GM10248 (cell line): ENCODE measurements at regions not wholly inside any gene's neighbourhood (a gene's known extent, or its start where the extent isn't known, plus 50 kb on each side); places are given as distances from the start of the nearest gene placed in this dataset.

ENCODE experiments used
- CTCF ChIA-PET: fragments of 300-600 bp; sonication (Branson Sonifier 250); formaldehyde crosslinking; extraction: SDS; loops from one replicate; lab custom pipeline; 2021; ENCODE audit warnings: antibody characterized with exemption; lab: Yijun Ruan, JAX
- POLR2A ChIA-PET: fragments of 350-650 bp; sonication (Branson Sonifier 250); formaldehyde crosslinking; extraction: SDS; loops from one replicate; lab custom pipeline; 2020; ENCODE audit warnings: antibody characterized with exemption; lab: Yijun Ruan, JAX
- DNase-seq: peaks from one replicate; pipeline ENCODE4 v3.0.0; 2012; ENCODE audit errors: extremely low spot score
- CTCF ChIP-seq: IDR thresholded peaks from 2 replicates; pipeline ENCODE4 v1.5.1; 2012; ENCODE audit warnings: mild to moderate bottlenecking, low read depth; ENCODE audit errors: extremely low read depth, missing control alignments, control extremely low read depth

DNA sequence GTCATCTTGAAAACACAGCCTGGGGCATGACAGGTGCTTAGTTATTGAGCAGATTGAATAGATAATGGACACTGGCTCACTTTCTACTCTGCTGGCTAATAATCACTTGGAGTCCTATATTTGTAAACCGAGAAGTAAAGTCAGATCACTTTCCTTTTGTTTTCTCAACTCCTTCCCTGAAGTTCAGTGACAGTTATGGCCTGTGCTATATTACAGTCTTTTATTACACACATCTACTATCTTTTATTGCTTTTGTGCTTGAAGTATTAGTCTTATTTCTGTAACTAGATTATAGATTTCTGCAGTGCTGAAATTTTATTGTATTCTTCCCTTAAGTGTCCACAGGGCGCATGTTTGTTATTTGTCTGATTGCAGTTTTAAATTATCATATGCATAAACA lies 136.4 kb upstream of the TAC1 start:
- no peak for TF ChIP-seq CTCF
- ChIA-PET CTCF (no interaction called here), POLR2A (no interaction called here)
- DNase-seq: no peak

DNA sequence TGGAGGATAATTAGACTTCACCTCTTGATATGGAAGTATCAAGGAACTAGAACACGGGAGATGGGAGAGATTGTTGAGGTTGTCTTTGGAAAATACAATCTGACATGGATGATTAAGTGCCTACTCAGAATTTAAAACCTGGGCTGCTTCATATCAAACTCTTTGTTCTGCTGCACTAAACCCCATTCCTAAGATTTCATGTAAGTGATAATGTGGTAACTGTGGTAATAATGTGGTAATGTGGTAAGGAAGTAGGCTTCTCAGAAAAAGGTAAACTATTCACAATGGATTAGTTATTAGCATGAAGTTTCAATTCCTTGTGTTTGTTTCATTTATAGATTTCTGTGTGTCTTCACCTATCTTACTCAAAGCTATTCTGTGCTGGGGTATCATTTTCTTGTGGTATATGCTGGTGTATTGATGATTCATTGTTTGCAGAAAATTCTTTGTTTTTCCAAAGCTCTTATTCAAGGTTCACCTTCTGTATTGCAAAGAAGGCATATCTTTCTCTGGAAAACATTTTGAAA lies 129.9 kb upstream of the TAC1 start:
- ChIA-PET CTCF (no interaction called here), POLR2A (no interaction called here)
- no peak for TF ChIP-seq CTCF
- DNase-seq: no peak

- ChIA-PET CTCF (no interaction called here), POLR2A (no interaction called here)
- TF ChIP-seq CTCF: no peak
- DNase-seq: no peak
Measured at GRCh38 chr7:97620495-97620894, 111.4 kb upstream of the TAC1 start.

DNA sequence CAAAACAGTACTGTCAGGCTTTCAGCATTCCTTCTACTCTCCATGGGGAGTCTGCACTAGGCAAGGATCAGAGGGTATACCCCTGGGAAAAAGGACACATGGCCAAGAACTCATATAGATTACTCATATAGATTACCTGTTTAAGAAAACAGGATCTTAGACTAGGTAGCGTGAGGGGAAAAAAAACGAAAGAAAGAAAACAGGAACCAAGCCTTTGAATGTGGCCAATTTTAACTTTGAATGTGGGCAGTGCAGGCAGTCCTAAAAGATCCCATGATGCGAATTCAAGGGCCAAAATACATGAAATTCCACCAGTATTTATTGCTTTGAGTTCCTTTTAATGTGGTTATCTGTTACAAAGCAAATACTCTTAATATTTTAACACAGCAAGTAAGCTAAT lies 108.6 kb upstream of the TAC1 start:
- CTCF ChIA-PET: no interaction called here
- TF ChIP-seq CTCF: no peak
- peak; percentile 22 for DNase-seq
- POLR2A ChIA-PET: no interaction called here

DNA sequence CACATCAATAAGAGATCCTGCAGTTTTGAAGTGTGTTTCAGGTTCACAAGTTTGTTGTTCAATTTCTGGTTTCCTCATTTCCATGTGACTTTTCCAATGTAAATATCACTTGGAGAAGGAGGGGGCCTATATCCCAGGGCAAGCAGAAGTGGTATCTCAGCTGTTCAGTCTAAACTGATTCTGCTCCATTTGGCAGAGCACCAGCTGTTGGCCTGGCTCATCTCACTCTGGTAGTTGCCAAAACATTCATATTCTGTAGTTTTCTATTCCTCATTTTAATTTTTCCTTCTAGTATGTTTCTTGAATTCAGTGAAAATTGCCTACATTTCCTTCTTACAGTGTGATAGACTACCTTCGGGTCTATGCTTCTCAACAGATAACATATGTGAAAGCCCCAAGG lies 101.8 kb upstream of the TAC1 start:
- no peak for DNase-seq

GRCh38 chr7:97635622-97636021 lies 96.3 kb upstream of the TAC1 start:
- POLR2A ChIA-PET: no interaction called here
- TF ChIP-seq CTCF: no peak
- no peak for DNase-seq
- CTCF ChIA-PET: interaction anchor here (0.9 to 2.2 kb wide), 3 partner anchors 8 to 48 kb away, joined by 3 to 9 read pairs (median 3); no protein-coding TSS in a partner anchor

More for the DNA sequence above, 101.8 kb upstream of the TAC1 start:
- TF ChIP-seq CTCF: no peak
- CTCF ChIA-PET: no interaction called here
- POLR2A ChIA-PET: no interaction called here
